HCT116 (cell line): ENCODE measurements at regions not wholly inside any gene's neighbourhood (a gene's known extent, or its start where the extent isn't known, plus 50 kb on each side); places are given as distances from the start of the nearest gene placed in this dataset.

ENCODE experiments used
- ATAC-seq: fragments of 200-7000 bp; cut with Tn5 transposase; 2 replicates; pipeline ENCODE4 v1.9.1; 2020; ENCODE audit warnings: mild to moderate bottlenecking, moderate library complexity
- BruUV-seq: library from RNA; stranded (reverse); fragments of 400-500 nt; replicated peaks from 2 replicates; lab custom pipeline; 2021; lab: Mats Ljungman, UMichigan
- CTCF ChIA-PET: fragments of 300-600 bp; sonication (Branson Sonifier 250); formaldehyde crosslinking; loops from one replicate; lab custom pipeline; 2021; ENCODE audit warnings: antibody characterized with exemption; lab: Charles Lee
- POLR2A ChIA-PET: fragments of 300-600, 350-600 bp; sonication (Branson Sonifier 250); formaldehyde crosslinking; loops from one replicate; lab custom pipeline; 2021; ENCODE audit warnings: antibody characterized with exemption; lab: Charles Lee
- RAD21 ChIA-PET, 2 experiments: fragments of 300-600 bp; sonication (Branson Sonifier 250); formaldehyde crosslinking; loops; one replicate each; lab custom pipeline; 2023; ENCODE audit warnings: low total read pairs in 2 of 2; ENCODE audit not compliant: uncharacterized antibody in 2 of 2, unreplicated experiment in 2 of 2, low non-redundant PET in 1 of 2; lab: Charles Lee
- DNase-seq: peaks from one replicate; pipeline ENCODE4 v3.0.0-alpha.2; 2010; ENCODE audit warnings: low read depth, low spot score
- H2AFZ ChIP-seq: fragments of 200-600 bp; shearing (Covaris generic), sonication (generic); 2 replicates; pipeline ENCODE4 v1.6.1; 2017; ENCODE audit warnings: low read depth, mixed run types, mixed read lengths, antibody characterized with exemption, low read length; ENCODE audit not compliant: poor library complexity, severe bottlenecking
- H3K27ac ChIP-seq: 2 replicates; pipeline ENCODE4 v1.5.1; 2012; ENCODE audit warnings: low read depth, low read length
- H3K27me3 ChIP-seq: fragments of 200-600 bp; sonication (generic); 2 replicates; pipeline ENCODE4 v1.6.1; 2016; ENCODE audit warnings: mixed run types, low read length, mixed read lengths; ENCODE audit not compliant: insufficient read depth
- H3K36me3 ChIP-seq, 2 experiments: fragments of 200-500 bp in 1 of 2; fragments of 200-600 bp in 1 of 2; sonication (Bioruptor generic) in 1 of 2; sonication (generic) in 1 of 2; 2 replicates each; pipeline versions ENCODE4 v1.5.1 to v1.6.1; 2014 to 2016; ENCODE audit warnings: low read length in 2 of 2, inconsistent platforms in 1 of 2, mixed read lengths in 1 of 2, mixed run types in 1 of 2; ENCODE audit not compliant: insufficient read depth in 2 of 2, control insufficient read depth in 1 of 2
- H3K4me1 ChIP-seq, 2 experiments: fragments of 200-600 bp in 1 of 2; sonication (generic) in 1 of 2; 2 replicates each; pipeline versions ENCODE4 v1.5.1 to v1.6.1; 2012 to 2017; ENCODE audit warnings: low read length in 2 of 2, inconsistent platforms in 1 of 2, mild to moderate bottlenecking in 1 of 2, mixed read lengths in 1 of 2, mixed run types in 1 of 2, moderate library complexity in 1 of 2; ENCODE audit not compliant: insufficient read depth in 2 of 2, control insufficient read depth in 1 of 2
- H3K4me2 ChIP-seq: fragments of 200-600 bp; sonication (generic); 2 replicates; pipeline ENCODE4 v1.6.1; 2017; ENCODE audit warnings: mixed run types, low read length, mixed read lengths
- H3K4me3 ChIP-seq, 2 experiments: fragments of 200-600 bp in 1 of 2; sonication (generic) in 1 of 2; replicated peaks in 1 of 2; 2 replicates each; pipeline ENCODE4 v1.5.1; 2011 to 2016; ENCODE audit warnings: low read length in 2 of 2, control low read depth in 1 of 2, low read depth in 1 of 2, mild to moderate bottlenecking in 1 of 2, mixed read lengths in 1 of 2, mixed run types in 1 of 2
- H3K79me2 ChIP-seq: fragments of 200-600 bp; sonication (generic); 2 replicates; pipeline ENCODE4 v1.6.1; 2017; ENCODE audit warnings: mild to moderate bottlenecking, mixed run types, low read length, moderate library complexity, mixed read lengths; ENCODE audit not compliant: insufficient read depth
- H3K9ac ChIP-seq: fragments of 200-600 bp; sonication (generic); 2 replicates; pipeline ENCODE4 v1.6.1; 2016; ENCODE audit warnings: low read length, mixed read lengths
- H3K9me2 ChIP-seq: fragments of 200-600 bp; sonication (generic), shearing (Covaris generic); 2 replicates; pipeline ENCODE4 v1.6.1; 2017; ENCODE audit warnings: mixed run types, mild to moderate bottlenecking, moderate library complexity; ENCODE audit not compliant: insufficient read depth
- H3K9me3 ChIP-seq, 2 experiments: fragments of 200-500 bp in 1 of 2; fragments of 200-600 bp in 1 of 2; sonication (Bioruptor generic) in 1 of 2; sonication (generic) in 1 of 2; 2 replicates each; pipeline ENCODE4 v1.6.1; 2014 to 2017; ENCODE audit warnings: low read length in 2 of 2, mixed read lengths in 2 of 2, inconsistent platforms in 1 of 2, low read depth in 1 of 2, mild to moderate bottlenecking in 1 of 2, mixed run types in 1 of 2, moderate library complexity in 1 of 2; ENCODE audit not compliant: control insufficient read depth in 1 of 2, insufficient read depth in 1 of 2
- H4K20me1 ChIP-seq: fragments of 200-600 bp; sonication (generic), shearing (Covaris generic); 2 replicates; pipeline ENCODE4 v1.6.1; 2017; ENCODE audit warnings: mixed run types, mild to moderate bottlenecking, moderate library complexity; ENCODE audit not compliant: insufficient read depth
- CTCF ChIP-seq, 3 experiments: fragments of 200-600 bp in 1 of 3; sonication (generic) in 1 of 3; IDR thresholded peaks in 2 of 3; conservative IDR thresholded peaks in 1 of 3; 2 replicates each; pipeline ENCODE4 v1.5.1; 2012 to 2017; ENCODE audit warnings: low read depth in 2 of 3, low read length in 2 of 3, antibody characterized with exemption in 1 of 3, borderline replicate concordance in 1 of 3, control low read depth in 1 of 3, mild to moderate bottlenecking in 1 of 3, mixed read lengths in 1 of 3, mixed run types in 1 of 3, moderate library complexity in 1 of 3; ENCODE audit not compliant: insufficient read depth in 1 of 3
- FOSL1 ChIP-seq: IDR thresholded peaks from 2 replicates; pipeline ENCODE4 v1.6.1; 2012; ENCODE audit warnings: low read depth
- MAX ChIP-seq: IDR thresholded peaks from 2 replicates; pipeline ENCODE4 v1.6.1; 2012
- RAD21 ChIP-seq: IDR thresholded peaks from 2 replicates; pipeline ENCODE4 v1.6.1; 2012; ENCODE audit warnings: low read depth, mild to moderate bottlenecking
- REST ChIP-seq: IDR thresholded peaks from 2 replicates; pipeline ENCODE4 v1.6.1; 2012; ENCODE audit warnings: low read depth
- SIN3A ChIP-seq: IDR thresholded peaks from 2 replicates; pipeline ENCODE4 v1.6.1; 2012; ENCODE audit warnings: low read depth
- SP1 ChIP-seq: IDR thresholded peaks from 2 replicates; pipeline ENCODE4 v1.6.1; 2012; ENCODE audit warnings: low read depth
- SRF ChIP-seq: IDR thresholded peaks from 2 replicates; pipeline ENCODE4 v1.6.1; 2012; ENCODE audit warnings: low read depth
- YY1 ChIP-seq: IDR thresholded peaks from 2 replicates; pipeline ENCODE4 v1.6.1; 2011; ENCODE audit warnings: low read length, low read depth, moderate library complexity, mild to moderate bottlenecking; ENCODE audit not compliant: insufficient replicate concordance; ENCODE audit errors: extremely low read depth
- ZNF274 ChIP-seq: fragments of 200-500 bp; sonication (Bioruptor generic); IDR thresholded peaks from 2 replicates; pipeline ENCODE4 v1.6.1; 2014; ENCODE audit warnings: mild to moderate bottlenecking, low read depth, low read length, inconsistent platforms
- intact Hi-C: fragments of 100-400 bp; cut with micrococcal nuclease; formaldehyde crosslinking; loops from 2 replicates; pipeline ENCODE4 v1.10.0; 2022

GRCh38 chr9:86636519-86636918, 282.3 kb upstream of the TUT7 start:
- Histone ChIP-seq H3K36me3 (no peaks in the 10 kb centered on the region), H3K27ac (no peak overlapping the region), H4K20me1 (no peaks in the 10 kb centered on the region), H3K9me2 (no peaks in the 10 kb centered on the region), H3K27me3 (peaks cover 24% of the 10 kb centered on the region; the same call in 1 of the 2 replicates), H3K4me2 (no peak overlapping the region), H3K4me1 (no peaks in the 10 kb centered on the region), H3K4me3 (no peak overlapping the region), H2AFZ (no peak overlapping the region), H3K9me3 (no peaks in the 10 kb centered on the region), H3K79me2 (no peaks in the 10 kb centered on the region), H3K9ac (no peak overlapping the region)
- ATAC-seq (no peak), DNase-seq (no peak)
- TF ChIP-seq SP1 (no peak), SIN3A (no peak), ZNF274 (no peak), RAD21 (no peak), FOSL1 (no peak), SRF (no peak), REST (no peak), YY1 (no peak), MAX (no peak), CTCF (IDR thresholded peaks at IDR 0.05 in 2 of 3, conservative IDR thresholded peaks at IDR 0.05 in 1 of 3; ENCODE audit: borderline replicate concordance in 1 of 3, insufficient read depth in 1 of 3, low read depth in 2 of 3, low read length in 2 of 3) (no peak)
- CTCF ChIA-PET, result interaction anchor here (1.7 to 2.5 kb wide), 2 partner anchors 10 to 203 kb away, joined by 6 to 7 read pairs; no protein-coding TSS in a partner anchor
- no TSS peak for BruUV-seq
- RAD21 ChIA-PET, result no interaction called here
- POLR2A ChIA-PET, result no interaction called here
- intact Hi-C loops, result loop anchor here (5.0 kb wide), 2 partner anchors 361 to 686 kb away; no protein-coding TSS in a partner anchor
